ENCODE measurements at regions not wholly inside any gene's neighbourhood (a gene's known extent, or its start where the extent isn't known, plus 50 kb on each side); places are given as distances from the start of the nearest gene placed in this dataset.

DNA sequence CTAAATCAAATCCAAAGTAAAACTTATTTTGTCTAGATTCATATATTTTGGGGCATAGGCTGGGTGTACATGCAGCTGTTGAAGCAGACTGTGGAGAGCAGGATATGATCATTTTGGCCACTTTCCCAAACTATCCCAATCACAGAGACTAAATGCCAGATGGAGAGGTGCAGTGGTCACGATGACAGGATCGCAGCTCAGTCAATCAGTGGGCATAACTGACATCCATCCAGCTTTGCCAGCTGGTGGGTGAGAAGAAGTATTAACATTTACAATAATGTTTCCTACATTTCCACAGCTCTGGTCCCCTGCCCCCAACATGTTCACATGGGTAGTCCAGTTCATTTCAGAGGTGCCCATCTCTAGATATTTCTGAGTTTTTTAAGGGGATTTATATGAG is 255.5 kb upstream of the SESN3 start:
- DNase-seq (ENCODE audit: low read depth in 2 of 2): no peak

DNA sequence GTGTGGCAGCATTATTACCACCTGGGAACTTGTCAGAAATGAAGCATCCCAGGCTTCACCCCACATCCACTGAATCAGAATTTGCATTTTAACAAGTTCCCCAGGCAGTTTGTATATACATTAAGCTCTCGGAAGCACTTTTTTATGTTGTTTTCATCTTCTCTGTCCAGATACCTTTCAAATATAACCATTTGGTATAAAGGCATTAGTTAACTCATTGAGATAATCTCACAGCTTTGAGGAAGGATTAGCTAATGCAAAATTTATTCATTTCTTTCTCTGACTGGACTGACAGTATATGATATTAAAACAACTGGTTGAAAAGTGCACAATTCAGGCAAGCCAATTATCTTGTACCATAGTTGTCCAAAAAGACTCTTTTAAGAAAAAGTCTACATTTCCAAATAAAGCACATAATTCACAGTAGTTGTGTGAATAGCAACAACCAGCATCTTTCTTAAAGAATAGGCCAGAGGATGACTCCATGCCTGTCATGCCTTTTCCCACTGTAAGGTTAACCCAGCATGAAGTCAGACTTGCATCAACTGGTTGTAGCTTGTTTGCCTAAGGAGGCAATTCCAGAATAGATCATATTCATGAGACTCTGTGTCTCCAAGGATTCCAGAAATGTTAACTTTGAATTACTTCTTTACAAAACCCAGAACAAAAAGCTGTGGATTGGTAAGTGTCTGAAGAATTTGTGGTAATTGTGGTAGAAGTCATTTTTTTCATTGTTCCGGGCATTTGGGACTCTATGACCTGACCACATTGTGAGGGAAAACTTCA is 254.3 kb upstream of the SESN3 start:
- no peak for DNase-seq (ENCODE audit: low read depth in 2 of 2)

DNA sequence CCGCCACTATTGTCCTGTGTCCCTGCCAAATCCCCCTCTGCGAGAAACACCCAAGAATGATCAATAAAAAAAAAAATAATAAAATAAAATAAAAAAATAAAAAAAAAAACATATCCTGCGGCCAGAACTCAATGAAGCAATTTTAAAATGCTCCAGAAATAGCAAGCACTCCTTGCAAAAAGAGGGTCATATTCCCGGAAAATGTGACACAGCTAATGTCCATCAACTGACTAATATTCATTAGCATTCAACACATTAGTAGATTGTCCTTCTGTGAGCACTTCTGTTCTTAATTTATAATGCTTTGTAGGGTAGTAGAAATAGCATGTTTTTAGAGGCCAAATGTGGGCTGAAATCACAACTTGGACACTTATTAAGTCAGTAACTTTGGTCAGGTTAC is 252.3 kb upstream of the SESN3 start:
- no peak for DNase-seq (ENCODE audit: low read depth in 2 of 2)

DNA sequence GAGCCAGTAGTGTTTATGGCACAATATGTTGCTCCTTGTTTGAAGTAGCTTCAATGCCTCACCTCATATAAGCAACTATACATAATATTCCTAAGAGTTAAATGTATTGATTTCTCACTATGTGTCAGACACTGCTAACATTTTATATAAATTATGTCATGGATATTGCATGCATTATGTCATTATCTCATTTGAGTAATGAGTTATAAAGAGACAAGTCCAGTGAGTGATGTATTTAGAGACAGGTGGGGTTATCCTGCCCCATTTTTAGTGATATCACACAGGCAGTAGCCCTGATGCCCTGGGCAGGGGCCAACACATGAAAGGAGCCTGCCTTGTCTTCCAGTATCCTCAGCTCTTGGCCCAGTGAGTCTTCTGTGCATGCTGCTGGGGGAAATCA is 247.0 kb upstream of the SESN3 start:
- DNase-seq (ENCODE audit: low read depth in 2 of 2): no peak

DNA sequence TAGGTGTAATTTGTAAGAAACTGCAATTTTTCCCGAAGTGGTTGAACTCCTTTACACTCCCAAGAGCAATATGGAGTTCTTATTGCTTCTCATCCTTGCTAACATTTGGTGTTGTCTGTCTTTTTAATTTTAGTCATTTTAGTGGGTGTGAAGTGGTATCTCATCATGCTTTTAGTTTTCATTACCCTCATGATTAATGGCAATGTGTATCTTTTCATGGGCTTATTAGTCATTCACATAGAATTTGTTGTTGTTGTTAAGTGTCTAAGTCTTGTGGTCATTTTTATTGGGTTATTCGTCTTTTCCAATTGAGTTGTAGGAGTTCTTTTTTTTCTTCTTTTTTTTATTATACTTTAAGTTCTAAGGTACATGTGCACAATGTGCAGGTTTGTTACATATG is 238.3 kb upstream of the SESN3 start:
- DNase-seq (ENCODE audit: low read depth in 2 of 2): no peak

DNA sequence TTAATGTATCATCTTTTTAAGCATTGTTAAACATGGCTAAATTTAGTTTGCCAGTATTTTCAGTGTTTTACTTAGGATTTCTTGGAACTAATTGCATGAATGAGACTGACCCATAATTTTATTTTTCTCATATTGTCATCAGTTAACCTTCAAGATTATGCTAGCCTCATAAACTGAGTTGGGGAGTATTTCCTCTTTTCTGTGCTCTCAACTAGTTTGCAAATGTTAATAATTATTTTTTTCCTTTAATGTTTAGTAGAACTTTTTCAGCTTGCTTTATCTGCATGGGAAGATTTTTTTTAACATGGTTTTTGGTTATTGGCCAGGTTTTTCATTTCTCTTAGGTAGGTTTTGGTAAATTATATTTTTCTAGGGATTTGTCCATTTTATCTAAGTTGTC is 235.4 kb upstream of the SESN3 start:
- no peak for DNase-seq (ENCODE audit: low read depth in 2 of 2)

DNA sequence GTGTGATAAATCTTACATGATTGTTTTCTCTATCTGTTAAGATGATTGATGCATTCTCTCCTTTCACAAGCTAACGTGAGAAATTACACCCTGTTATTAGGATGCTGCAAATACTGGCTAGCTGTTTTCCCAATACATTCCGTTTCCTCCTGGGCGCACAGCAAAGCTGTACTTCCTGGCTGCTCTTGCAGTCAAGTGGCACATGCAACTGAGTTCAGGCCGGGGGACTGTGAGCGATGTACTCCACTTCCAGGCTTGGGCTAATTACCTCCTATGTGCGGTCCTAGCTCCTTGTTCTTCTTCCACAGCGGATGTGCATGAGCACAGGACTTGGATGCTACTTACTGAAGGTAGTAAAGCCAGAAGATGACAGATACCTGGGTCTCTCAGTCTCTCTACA is 234.9 kb upstream of the SESN3 start:
- no peak for DNase-seq (ENCODE audit: low read depth in 2 of 2)

DNA sequence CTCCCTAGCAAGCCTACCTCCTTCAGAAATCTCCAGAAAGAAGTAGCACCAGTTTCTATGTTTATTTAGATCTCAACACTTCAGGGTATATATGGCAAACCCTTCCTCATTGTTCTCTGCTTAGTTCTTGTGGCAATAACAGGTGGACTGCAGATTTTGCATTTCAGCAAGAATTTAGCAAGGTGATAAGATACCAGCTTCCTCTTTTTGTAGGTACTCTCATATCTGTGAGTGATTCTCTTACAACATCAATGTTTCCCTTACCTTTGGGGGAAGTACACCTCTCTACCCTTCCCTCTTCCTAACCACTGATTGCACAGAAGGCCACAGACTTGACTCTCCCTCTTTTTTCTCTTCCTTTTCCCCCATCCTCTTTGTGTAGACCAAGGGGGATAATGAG is 230.9 kb upstream of the SESN3 start:
- no peak for DNase-seq (ENCODE audit: low read depth in 2 of 2)

DNA sequence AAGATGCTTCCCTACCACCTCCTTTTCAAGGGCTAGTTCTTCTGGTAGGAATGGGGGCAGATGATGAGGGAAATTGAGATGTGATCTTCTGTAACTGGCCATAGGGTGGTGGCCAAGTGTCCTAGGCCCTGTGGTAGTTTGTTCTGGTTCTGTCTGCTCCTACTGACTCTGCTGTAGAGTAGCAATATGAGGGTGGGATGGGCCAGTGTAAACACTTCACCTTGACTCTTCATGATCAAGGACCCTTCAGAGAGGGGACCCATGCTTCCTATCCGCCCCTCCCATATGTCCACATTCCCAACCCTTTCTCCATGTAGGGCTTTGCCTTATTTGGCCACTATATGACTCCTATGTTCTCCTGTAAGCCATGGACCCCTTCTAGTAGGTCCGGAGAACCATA is 230.3 kb upstream of the SESN3 start:
- no peak for DNase-seq (ENCODE audit: low read depth in 2 of 2)

DNA sequence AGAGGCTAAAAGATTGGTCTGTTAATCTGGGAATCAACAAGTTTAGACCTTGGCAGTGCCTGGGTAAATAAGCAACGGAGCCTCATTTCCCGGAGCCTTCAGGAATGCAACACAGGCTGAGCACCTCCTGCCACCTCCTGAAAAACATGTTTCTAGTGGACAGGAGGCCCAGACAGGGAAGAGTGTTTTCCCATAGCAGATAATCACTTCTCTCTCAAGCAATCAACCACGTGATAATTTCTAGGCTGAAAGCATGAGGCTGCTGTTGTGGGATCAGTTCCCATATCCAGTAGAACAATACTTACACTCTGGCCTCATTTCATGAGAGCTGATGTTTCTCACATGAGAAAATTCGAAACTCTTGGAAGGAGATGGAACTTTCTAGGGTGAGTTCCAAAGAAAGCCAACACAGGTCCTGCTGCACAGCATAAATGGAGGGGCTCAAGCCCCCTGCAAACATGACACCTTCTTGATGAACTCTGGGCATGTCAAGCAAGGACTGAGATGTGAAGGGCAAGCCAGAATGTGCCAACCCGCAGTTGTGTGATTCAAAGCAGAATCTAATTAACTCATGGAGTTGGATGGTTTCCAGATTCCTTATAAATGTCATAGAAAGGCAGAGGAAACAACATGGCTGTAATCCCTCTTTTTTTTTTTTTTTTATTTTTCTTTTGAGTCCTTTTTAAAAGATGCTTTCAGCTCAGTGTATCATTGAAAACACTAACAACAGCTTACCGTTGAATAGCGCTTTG is 228.5 kb upstream of the SESN3 start:
- no peak for DNase-seq (ENCODE audit: low read depth in 2 of 2)

DNA sequence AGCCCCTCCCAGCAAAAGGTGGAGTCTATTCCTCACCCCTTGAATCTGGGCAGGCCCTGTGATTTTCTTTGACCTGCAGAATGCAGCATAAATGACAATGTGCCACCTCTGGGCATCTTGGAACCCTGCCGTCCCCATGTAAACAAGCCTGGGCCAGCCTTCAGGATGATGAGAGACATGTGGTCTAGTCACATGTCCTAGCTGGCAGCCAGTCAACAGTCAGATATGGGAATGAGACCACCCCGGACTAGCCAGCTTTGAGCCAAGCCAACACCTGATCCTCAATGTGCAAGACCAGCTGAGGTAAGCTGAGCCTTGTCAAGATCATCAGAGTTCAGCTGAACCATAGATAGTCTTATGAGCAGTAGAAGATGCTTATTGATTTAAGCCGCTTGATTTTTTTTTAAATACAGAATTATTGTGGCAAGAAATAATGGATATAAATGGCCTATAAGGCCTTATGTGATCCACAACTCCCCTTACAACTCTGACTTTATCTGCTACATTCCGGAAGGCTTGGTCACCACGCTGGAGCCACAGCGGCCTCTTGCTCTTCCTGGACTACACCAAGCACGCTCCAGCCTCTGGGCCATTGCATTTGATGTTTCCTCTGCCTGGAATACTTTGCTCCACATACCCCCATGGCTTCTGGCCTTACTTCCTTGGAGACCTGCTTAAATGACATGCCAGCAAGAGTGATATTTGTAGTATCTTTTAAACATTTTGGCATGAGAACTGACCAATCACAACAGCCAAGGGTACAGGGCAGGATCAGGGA is 225.9 kb upstream of the SESN3 start:
- no peak for DNase-seq (ENCODE audit: low read depth in 2 of 2)

DNA sequence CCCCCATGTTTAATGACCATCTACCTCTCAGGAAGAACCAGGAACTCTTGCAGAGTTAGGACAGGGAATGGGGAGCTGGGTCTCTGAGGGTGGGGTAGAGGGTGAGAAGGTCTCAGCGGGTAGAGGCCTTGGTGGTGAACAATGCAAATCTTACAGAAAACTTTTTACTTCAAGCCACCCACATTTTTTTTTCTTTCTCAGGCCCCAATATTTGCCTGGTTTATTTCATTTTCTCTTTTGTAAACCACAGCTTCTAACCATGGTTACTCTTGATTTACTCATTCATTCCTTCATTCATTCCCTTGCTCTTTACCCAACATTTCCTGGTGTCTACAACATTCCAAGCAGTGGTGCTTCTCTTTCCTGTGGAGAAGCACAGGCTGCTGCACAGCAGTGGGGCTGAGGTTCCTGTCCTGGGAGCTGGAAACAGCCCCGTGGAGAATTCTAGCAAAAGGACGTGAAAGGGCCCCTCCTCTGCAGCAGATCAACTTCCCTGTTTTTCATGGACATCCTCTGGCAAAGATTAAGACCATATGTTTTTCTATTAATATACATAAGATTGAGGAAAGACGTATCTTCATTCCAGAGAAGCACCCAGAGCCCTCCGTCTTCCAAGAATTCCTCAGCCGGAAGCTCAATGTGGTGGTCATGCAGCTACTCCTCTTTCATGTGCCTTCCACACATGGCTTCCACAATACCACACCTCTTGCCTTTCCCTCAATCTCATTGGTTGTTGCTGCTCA is 224.4 kb upstream of the SESN3 start:
- no peak for DNase-seq (ENCODE audit: low read depth in 2 of 2)

DNA sequence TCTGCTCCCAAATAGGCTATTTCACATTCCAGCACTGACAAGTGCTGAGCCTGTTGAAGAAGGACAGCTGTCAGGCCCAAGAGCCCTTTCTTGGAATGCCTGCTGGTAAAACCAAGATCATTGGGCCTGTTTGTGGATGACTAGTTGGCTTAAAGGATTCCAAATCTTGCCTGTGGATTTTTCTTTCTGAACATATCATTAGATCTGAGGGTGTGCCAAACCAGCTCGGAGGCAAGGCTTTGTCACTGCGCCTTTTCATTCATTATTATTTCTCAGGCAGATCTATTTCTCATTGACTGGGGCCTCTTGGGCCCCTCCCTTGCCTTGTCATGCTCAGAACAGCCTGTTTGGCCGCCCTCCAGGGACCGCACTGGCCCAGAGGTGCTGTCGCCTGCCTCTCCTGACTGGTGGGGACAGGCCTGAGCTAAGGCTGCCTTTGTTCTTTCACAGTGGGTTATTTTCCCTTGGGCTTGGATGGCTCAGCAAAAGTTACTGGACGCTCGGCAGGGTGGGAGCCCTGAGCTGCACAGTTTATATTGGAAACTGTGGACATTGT is 222.7 kb upstream of the SESN3 start:
- DNase-seq (ENCODE audit: low read depth in 2 of 2): no peak

DNA sequence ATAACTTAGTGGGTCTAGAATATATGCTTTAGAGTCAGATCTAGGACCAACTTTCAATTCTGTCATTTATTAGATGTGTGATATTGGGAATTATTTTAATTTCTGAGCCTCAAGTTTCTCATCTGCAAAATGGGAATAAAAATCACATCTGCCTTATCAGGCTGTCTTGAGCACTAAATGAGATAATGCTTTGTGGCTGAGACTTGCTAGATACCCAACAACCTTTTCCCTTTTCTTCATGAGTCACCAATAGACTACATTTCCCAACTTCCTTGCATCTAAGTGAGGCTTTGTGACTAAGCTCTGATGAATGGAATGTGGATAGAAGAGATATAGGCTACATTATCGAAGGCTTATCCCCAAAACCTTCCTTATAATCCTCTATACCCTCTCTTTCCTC is 220.7 kb upstream of the SESN3 start:
- no peak for DNase-seq (ENCODE audit: low read depth in 2 of 2)

DNA sequence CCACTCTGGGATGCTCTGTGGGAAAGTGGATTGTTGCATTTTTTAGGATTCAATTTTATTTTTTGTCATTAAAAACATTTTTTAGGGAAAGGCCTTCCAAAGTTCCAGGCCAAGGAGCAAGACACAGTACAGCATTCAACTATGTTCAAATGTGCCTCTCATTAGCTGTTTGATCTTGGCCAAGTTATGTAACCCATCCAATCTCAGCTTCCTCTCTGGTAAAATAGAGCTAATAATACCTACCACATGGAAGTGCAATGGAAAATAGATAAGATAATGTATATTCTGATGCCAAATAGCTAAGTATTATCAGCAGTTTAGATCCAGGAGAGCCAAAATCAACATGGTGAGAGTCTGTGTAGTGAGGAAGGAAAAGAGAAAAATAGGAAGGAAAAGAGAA is 220.3 kb upstream of the SESN3 start:
- no peak for DNase-seq (ENCODE audit: low read depth in 2 of 2)

DNA sequence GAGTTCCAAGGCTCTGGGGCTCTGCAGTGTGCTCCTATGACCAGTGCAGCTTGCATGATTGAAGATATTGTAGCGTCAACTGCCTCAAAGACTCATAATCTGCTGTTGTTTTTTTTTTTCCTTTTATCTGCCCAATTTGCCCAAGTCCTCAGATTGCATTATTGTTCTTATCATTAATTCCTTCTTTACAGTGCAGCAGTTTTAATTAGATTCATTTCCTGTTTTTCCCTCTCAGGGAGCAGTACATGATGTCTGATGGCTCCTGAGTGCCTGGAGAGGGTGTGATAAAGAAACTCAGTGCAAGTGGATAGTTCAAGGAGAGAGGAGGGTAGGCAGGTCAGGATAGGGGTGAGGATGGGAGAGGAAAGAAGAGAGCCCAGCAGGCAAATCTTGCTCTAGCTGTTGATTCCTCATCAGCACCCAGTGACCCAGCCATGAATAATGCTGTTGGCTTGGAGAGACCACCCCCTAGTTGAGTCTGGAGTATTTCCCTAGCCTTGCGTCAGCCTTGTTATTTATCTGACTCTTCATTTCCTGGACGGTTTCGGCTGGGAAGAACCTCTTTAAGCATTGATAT is 219.6 kb upstream of the SESN3 start:
- no peak for DNase-seq (ENCODE audit: low read depth in 2 of 2)

DNA sequence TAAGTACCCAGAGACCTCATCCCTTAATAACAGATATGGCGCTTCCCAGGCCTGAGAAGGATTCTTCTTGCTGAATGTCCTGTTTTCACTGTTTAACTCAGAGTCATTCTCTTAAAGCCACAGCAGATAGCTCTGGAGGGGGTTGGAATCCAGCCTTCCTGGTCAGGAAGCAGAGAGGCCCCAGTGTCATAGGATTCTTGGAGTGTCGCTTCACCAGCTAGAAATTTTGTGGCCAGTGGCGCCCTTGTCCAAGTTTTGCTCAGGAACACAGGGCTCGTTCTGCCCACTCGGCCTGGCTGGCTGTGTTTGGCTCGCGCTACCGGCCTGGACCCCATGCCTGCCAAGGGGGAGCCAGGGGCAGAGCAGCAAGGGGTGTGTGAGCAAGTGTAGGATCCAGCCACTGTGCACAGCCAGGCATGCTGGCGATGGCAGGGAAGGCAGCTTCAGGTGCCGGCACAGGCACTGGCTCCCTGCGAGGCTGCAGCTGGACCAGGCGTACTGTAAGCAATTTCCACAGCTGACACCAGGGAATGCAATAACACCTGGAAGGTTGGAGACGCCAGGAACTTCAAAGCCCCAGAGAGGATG is 214.8 kb upstream of the SESN3 start:
- DNase-seq (ENCODE audit: low read depth in 2 of 2): no peak

DNA sequence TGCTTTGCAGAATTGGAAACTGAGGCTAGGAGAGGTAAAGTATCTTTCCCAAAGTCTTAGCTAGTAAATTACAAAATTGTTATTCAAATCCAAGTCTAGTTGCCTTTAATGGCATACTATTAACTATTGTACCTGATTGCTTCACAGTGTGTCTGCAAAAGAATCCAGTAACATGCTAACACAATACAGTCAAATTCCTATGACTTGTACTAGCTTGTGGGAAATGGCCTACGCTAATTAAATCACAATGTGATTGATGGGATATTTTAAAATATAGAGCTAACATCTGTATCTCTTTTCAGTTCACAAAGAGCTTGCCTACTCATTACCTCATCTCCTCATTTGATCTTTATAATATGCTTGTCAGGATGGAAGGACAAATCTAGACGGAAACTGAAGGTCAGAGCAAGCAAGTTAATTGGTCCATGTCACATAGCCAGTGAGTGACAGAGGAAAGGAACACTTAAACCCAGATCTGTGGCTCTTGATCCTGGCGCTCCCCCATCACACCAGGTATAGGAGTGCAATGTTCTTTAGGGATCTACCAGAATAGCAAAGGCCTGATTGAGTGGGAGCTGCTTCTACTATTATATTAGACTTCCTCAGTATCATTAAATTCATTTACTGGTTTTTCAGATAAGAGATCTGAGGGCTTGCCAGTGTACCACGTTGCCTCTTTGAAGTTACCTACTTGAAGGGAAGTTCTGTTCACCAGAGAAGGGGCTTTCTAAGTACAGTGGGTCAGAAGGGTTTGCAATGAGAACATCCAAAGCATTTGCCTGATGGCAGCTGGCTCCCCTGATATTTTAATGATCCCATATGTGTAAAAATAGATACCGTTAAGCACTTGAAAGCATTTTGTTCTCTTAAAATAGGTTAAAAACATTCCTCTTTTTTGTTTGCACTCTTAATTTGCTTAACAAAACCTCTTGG is 213.6 kb upstream of the SESN3 start:
- no peak for DNase-seq (ENCODE audit: low read depth in 2 of 2)

DNA sequence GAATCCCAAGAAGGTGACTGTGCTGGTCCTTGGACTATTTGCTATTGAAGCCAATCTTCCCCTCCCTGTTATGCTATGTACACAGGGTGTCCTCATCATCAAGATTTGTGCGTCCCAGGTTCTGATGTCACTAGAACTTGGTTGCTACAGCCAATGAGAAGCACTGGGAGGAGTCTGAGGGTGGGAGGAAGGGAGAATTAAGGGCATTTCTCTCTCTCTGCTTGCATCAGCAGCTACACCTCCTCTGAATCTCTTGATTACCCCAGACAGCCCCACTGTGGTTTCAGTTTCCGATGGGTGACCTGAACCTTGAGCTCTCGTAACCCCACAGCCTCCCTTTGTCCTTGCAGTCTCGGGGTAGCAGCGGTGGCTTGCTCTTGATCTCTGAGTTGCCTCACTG is 212.4 kb upstream of the SESN3 start:
- no peak for DNase-seq (ENCODE audit: low read depth in 2 of 2)

DNA sequence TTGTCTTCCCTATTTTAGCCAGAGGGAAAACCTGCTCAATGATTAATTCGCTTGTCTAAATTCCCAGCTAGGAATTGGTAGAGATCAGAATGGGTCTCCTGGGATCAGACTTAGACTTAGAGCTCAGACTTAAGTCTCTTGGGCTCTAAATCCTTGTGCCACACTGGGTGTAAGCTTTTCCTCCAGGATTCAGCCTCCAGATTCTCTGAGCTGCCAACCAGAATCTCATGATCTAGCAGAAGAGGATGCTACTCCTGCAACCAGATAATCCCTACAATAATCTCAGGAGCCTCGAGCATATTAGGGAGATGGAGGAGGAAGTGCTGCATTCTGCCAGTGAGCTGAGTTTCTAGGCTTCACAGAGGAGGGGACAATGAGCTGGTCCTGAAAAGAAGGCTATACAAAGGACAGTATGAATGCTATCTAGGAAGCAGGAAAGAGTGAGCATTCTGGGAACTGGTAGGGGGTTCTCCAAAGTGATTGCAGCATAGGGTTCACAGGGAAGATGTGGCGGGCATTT is 211.6 kb upstream of the SESN3 start:
- DNase-seq (ENCODE audit: low read depth in 2 of 2): no peak

All from stimulated activated CD8-positive, alpha-beta memory T cell treated with anti-CD3 and anti-CD28 coated beads, Interleukin-2, amount 100 ng/mL, for 1 hour (primary cell).